GM18868 (cell line): ENCODE measurements at regions not wholly inside any gene's neighbourhood (a gene's known extent, or its start where the extent isn't known, plus 50 kb on each side); places are given as distances from the start of the nearest gene placed in this dataset.
"Not testable (repeated sequence)": the region's sequence is repeated elsewhere in the genome, so short reads cannot be mapped to it uniquely, and the experiment has no call there.

Experiments used
- ATAC-seq: cut with Tn5 transposase; IDR thresholded peaks from one replicate; pipeline ENCODE4 v1.9.1; 2021; ENCODE audit warnings: mild to moderate bottlenecking, moderate library complexity; ENCODE audit not compliant: unreplicated experiment

DNA sequence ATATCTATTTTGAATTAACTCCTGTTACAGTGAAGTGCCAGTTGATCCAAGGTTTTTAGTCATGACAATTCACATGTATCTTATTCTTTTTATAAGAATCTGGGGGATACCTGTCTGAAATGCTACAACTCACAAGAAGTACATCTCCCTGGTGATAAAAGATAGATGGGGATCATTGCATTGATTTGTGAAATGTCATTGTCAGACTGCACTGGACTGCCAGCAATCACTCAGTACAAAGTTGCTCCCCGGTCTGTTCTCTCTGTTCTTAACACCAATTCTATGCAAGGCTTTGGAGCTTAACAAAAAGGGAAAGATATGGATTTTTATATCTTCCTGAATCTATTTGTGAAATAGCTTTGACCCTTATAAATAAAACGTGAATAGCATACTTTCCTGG lies 171.8 kb upstream of the PCSK5 start:
- no peak for ATAC-seq

- no peak for ATAC-seq
Measured at GRCh38 chr9:75728391-75728790, 162.1 kb upstream of the PCSK5 start.

DNA sequence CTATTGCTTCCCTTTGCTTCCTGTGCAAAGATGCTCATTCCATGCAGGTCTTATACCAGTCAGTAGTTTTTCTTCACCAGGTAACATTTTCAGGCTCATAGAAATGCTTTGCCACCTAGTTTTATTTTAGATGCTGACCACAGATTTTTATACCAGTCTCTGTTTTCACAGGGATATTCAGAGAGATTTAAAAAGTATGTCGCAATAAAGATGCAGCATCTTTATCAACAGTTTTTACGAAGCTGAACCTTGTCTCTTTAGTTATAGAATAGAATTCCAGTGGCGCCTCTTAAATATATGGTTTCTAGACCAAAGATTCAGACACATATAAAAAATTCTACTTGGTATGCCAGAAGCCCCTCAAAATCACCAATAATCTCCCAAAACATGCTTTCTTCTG lies 155.7 kb upstream of the PCSK5 start:
- ATAC-seq: no peak

DNA sequence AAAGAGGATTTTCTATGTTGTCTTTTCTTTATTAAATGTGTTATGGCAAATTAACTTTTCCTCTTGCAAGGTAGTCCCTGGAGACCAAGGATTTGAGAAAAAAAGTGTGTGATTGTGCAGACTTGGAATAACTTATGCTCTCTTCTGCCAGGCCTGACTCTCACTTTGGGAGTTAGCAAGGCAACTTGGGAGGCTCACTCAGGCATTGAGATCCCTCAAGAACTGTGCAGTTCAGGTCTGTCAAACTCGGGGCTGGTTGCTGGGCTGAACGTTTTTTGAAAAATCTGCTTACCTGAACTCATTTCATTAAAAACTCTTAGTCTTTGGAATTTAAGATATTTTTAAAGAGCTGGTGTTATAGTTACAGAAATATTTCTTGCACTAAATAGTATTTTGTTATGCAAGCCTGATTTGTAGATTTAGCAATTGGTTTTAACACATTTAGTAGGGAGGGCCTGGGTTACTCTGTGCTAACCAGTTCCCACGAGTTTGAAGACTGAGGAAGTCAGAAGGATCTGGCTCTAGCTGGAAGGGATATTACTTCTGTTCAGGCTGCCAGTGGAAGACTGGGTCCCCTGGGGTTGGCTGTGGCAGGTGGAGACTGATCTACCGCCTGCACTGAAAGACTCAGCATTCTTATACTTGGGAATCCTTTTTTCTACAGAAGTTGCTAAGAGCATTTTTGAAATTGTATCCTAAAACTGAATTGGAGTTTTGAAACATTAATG lies 150.4 kb upstream of the PCSK5 start:
- ATAC-seq: no peak

- ATAC-seq: no peak
Measured at GRCh38 chr9:75743855-75744254, 146.6 kb upstream of the PCSK5 start.

GRCh38 chr9:75754080-75754479 lies 136.4 kb upstream of the PCSK5 start:
- no peak for ATAC-seq

- no peak for ATAC-seq
Measured at GRCh38 chr9:75775166-75775565, 115.3 kb upstream of the PCSK5 start.

DNA sequence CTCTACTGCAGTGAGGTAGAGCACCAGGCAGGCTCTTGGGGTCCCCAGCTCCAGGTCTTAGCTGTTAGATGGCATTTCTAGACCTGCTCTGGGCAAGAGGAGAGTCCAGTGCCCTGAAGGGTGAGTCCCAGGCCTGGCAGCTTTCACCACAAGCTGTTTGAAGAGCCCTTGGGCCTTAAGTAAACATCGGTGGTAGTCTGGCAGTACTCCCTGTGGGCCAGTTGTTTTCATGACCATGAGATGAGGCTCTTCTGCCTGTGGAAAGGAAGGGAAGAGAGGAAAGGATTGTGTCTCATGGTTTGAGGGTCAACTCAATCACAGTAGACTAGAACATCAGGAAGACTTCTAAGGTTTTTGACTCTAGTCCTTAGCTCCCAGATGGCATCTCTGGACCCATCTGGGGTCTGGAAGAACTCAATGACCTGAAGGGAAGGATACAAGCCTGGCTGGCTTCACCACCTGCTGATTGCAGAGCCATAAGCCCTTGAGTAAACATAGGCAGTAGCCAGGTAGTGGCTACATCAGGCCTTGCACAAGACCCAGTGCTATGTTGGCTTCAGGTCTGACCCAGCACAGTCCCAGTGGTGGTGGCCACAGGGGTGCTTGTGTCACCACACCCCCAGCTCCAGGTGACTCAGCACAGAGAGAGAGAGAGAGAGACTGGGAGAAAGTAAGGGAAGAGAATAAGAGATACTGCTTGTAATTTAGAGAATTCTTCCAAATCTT lies 114.3 kb upstream of the PCSK5 start:
- no peak for ATAC-seq

DNA sequence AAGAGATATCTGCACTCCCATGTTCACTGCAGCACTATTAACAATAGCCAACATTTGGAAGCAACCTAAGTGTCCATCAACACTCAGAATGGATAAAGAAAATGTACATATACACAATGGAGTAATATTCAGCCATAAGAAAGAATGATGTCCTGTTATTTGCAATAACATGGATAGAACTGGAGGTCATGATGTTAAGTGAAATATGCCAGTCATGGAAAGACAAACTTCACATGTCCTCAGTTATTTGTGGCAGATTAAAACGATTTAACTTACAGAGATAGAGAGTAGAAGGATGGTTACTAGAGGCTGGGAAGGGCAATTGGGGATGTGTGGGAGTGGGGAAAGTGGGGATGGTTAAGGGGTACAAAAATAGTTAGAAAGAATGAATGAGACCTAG lies 110.3 kb upstream of the PCSK5 start:
- no peak for ATAC-seq

DNA sequence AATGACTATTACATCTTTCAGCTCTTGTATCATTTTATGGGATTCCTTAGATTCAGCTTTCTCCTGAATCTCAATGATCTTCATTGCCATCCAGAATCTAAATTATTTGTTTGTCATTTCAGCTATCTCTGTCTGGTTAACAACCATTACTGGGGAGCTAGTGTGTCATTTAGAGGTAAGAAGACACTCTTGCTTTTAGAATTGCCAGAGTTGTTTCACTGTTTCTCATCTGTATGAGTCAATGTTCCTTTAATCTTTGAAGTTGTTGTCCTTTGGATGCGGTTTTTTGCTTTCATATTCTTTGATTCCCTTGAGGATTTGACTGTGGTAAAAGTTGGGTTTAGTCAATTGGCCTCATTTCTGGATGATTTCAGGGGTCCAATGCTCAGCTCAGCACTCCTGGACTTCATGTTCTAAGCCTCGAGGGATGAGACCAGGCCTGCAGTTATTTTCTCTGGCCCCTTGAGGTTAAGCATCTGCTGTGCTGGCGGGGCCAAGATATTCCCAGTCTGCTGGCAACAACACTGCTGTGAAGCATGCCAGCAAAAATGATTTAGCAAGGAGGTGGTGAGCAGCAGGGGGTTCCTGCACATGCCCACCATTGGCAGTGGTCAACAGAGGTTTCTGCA lies 102.4 kb upstream of the PCSK5 start:
- no peak for ATAC-seq

DNA sequence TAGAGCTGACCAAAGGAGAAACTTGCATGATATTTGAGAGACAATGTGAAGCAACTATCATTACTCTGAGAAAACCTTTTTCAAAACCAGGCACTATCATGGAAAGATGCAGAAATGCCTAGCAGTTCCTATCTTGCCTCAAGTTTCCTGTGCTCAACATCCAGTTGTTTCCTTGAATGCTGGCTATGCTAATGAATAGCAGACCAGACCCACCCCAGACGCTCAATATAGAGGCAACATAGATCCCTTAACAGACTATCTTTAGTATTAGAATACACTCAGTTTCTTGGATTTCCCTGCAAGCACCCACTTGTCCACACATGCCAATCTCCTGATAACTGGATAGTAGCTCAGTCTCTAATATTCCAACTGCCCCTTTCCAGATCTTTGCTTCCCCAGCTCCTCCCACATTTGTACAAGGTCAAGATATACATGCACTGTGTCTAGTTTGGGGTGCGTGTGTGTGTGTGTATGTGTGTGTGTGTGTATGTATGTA lies 93.3 kb upstream of the PCSK5 start:
- no peak for ATAC-seq

GRCh38 chr9:75798505-75798904 lies 92.0 kb upstream of the PCSK5 start:
- no peak for ATAC-seq

DNA sequence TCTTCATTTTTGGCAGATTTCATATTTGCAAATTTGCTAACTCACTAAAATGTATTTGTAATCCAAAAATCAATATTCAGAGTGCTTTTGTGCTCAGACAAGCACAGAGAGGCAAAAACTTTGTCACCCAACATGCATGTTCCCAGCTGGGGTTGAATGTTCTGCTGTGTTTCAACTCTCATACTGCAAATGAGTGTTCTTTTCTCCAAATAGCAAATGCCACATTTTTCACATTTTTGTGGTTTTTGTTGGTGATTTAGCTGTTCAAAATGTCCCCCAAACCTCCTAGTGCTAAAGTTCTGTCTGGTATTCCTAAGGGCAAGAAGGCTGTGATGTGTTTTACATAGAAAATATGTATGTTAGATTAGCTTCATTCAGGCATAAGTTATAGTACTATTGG lies 87.3 kb upstream of the PCSK5 start:
- ATAC-seq: no peak

GRCh38 chr9:75810063-75810462 lies 80.4 kb upstream of the PCSK5 start:
- ATAC-seq: no peak

GRCh38 chr9:75811692-75812091 lies 78.8 kb upstream of the PCSK5 start:
- no peak for ATAC-seq

DNA sequence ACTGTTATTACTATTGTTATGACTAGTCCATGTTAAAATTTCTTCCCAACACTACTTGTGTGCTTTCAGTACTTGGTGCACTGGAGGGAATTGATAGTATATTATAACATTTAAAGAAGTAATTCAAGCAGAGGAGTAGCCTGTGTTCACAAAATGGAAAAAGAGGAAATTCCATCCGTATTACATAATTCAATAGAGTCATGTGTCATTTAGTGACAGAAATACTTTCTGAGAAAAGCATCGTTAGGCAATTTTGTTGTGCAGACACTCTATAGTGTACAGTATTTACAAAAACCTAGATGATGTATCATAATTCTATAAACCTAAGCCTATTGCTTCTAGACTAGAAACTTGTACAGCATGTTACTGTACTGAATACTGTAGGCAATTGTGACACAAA lies 78.3 kb upstream of the PCSK5 start:
- ATAC-seq: no peak

DNA sequence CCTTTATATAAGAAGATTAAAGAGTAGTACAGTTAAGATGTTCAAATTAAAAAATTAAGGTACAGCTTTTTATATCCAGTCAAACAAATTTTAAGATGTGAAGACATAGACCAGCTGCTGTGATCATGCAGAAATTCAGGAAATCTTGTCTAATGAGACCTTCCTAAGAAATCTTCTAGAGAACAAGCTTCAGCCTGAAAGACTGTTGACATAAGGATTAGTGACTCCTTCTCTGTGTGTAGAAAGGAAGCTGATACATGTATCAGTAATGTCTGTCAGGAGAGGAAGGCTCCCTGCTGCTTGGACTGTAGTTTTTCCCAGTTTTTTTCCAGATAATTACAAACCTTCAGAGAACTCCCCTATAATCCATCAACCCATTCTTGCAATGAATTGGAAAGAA lies 75.8 kb upstream of the PCSK5 start:
- no peak for ATAC-seq

DNA sequence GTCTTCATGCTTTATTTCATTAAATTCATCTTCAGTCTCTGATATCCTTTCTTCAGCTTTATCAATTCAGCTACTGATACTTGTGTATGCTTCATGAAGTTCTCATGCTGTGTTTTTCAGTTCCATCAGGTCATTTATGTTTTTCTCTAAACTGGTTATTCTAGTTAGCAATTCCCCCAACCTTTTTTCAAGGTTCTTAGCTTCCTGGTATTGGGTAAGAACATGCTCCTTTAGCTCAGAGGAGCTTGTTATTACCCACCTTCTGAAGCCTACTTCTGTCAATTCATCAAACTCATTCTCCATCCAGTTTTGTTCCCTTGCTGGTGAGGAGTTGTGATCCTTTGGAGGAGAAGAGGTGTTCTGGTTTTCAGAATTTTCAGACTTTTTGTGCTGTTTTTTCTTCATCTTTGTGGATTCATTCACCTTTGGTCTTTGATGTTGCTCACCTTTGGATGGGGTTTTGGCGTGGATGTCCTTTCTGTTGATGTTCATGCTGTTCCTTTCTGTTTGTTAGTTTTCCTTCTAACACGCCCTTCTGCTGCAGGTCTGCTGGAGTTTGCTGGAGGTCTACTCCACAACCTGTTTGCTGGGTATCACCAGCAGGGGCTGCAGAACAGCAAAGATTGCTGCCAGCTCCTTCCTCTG lies 69.9 kb upstream of the PCSK5 start:
- ATAC-seq: not testable (repeated sequence)

DNA sequence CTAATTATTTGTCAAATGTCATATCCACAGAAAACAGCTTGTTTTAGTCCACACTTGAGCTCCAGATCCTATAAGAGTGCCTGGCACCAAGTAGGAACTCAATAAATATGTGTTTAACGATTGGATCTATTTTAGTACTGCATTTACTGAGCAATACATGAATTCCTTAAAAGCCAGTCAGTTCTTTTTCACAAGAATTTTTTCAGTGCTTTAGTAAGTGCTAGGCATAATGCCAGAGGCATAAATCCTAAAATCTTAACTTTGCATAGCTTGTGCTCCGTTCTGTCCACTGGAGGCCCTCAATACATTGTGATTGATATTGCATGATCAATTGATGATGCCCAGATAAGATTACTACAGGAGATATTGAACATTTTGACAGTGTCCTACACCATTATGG lies 67.3 kb upstream of the PCSK5 start:
- no peak for ATAC-seq

DNA sequence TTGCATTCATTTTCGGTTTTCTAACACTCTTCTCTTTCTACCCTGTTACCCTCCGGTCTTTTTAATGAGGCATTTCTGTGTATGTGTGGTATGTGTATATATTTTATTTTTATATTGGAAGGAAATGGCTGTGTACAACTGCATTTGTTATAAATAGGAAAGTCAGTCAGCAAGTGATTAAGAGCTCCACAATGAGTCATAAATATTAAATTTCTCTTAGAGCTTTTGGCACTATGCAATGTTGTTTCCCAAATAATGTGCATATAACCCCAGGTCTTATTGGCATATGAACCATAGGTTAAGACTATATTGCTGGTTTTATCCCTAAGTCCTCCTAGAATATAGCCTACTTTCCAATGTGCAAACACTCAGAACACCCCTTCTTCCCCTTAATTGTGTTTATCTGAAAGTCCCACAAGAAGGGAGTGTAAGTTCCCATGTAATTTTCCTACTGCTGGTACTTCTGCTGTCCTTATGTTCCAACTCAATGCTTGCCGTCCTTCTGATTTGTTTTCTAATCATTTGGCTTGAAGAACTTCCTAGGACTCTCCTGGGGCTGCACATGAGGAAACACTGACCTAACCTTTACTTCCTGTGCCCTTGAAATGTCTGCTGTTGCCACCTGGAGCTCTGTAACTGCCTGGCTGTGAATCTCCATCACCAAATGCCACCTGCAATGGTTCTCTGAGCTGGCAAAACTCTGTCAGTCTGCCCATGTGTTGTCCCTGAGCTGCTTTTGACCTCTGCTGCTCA lies 65.5 kb upstream of the PCSK5 start:
- no peak for ATAC-seq

GRCh38 chr9:75826314-75826713 lies 64.2 kb upstream of the PCSK5 start:
- ATAC-seq: no peak
